Neural cell (in vitro differentiated cells): ENCODE measurements at regions not wholly inside any gene's neighbourhood (a gene's known extent, or its start where the extent isn't known, plus 50 kb on each side); places are given as distances from the start of the nearest gene placed in this dataset.

ENCODE experiments used
- CTCF ChIP-seq: fragments of 450-650 bp; IDR thresholded peaks from 2 replicates; pipeline ENCODE4 v1.5.1; 2014; ENCODE audit warnings: antibody characterized with exemption, mild to moderate bottlenecking, moderate library complexity; ENCODE audit not compliant: poor library complexity, severe bottlenecking
- EP300 ChIP-seq: fragments of 450-650 bp; conservative IDR thresholded peaks from 2 replicates; pipeline ENCODE4 v1.6.1; 2014; ENCODE audit warnings: antibody characterized with exemption, mild to moderate bottlenecking, moderate library complexity; ENCODE audit not compliant: poor library complexity, severe bottlenecking
- EZH2 ChIP-seq: fragments of 200-600, 300-800 bp; shearing (Covaris generic), sonication (generic); IDR thresholded peaks from 2 replicates; pipeline ENCODE4 v1.6.1; 2014; ENCODE audit warnings: antibody characterized with exemption, low read length, borderline replicate concordance, mild to moderate bottlenecking; ENCODE audit not compliant: insufficient read depth, poor library complexity, severe bottlenecking
- POLR2AphosphoS5 ChIP-seq: IDR thresholded peaks from 2 replicates; pipeline ENCODE4 v1.6.1; 2012
- TAF1 ChIP-seq: IDR thresholded peaks from 2 replicates; pipeline ENCODE4 v1.6.1; 2012; ENCODE audit warnings: low read depth
- TF ChIP-seq, protein P1 (sequence below): IDR thresholded peaks from 2 replicates; pipeline ENCODE4 v1.6.1; 2012; ENCODE audit warnings: borderline replicate concordance

- TF ChIP-seq CTCF, result no peak
- TF ChIP-seq TAF1, result no peak
- TF ChIP-seq, protein P1, sequence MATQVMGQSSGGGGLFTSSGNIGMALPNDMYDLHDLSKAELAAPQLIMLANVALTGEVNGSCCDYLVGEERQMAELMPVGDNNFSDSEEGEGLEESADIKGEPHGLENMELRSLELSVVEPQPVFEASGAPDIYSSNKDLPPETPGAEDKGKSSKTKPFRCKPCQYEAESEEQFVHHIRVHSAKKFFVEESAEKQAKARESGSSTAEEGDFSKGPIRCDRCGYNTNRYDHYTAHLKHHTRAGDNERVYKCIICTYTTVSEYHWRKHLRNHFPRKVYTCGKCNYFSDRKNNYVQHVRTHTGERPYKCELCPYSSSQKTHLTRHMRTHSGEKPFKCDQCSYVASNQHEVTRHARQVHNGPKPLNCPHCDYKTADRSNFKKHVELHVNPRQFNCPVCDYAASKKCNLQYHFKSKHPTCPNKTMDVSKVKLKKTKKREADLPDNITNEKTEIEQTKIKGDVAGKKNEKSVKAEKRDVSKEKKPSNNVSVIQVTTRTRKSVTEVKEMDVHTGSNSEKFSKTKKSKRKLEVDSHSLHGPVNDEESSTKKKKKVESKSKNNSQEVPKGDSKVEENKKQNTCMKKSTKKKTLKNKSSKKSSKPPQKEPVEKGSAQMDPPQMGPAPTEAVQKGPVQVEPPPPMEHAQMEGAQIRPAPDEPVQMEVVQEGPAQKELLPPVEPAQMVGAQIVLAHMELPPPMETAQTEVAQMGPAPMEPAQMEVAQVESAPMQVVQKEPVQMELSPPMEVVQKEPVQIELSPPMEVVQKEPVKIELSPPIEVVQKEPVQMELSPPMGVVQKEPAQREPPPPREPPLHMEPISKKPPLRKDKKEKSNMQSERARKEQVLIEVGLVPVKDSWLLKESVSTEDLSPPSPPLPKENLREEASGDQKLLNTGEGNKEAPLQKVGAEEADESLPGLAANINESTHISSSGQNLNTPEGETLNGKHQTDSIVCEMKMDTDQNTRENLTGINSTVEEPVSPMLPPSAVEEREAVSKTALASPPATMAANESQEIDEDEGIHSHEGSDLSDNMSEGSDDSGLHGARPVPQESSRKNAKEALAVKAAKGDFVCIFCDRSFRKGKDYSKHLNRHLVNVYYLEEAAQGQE, result no peak
- TF ChIP-seq POLR2AphosphoS5, result no peak
- no peak for TF ChIP-seq EZH2
- no peak for TF ChIP-seq EP300
Measured at GRCh38 chr10:4545062-4545461, 280.9 kb upstream of the AKR1E2 start.
